Activated CD8-positive, alpha-beta T cell treated with anti-CD3 and anti-CD28 coated beads, Interleukin-2, amount 10 ng/mL, durations not matched to agents 7 days and 5 days (primary cell): ENCODE measurements at regions not wholly inside any gene's neighbourhood (a gene's known extent, or its start where the extent isn't known, plus 50 kb on each side); places are given as distances from the start of the nearest gene placed in this dataset.

Experiments
- ATAC-seq: fragments of 150-1000 bp; cut with Tn5 transposase; one replicate; pipeline ENCODE4 v1.10.0; 2021; ENCODE audit warnings: moderate library complexity
- CTCF ChIA-PET: fragments of 350-600 bp; sonication (Branson Sonifier 250); formaldehyde crosslinking; loops from one replicate; lab custom pipeline; 2021; ENCODE audit warnings: antibody characterized with exemption; lab: Charles Lee
- POLR2A ChIA-PET: fragments of 350-600 bp; sonication (Branson Sonifier 250); formaldehyde crosslinking; loops from one replicate; lab custom pipeline; 2021; ENCODE audit warnings: antibody characterized with exemption; lab: Charles Lee
- DNase-seq: peaks from one replicate; pipeline ENCODE4 v3.0.0-alpha.2; 2020
- H3K27ac Mint-ChIP-seq: one replicate; pipeline ENCODE4 v1.8.0; 2021; ENCODE audit warnings: mild to moderate bottlenecking, mixed read lengths
- H3K27me3 Mint-ChIP-seq: one replicate; pipeline ENCODE4 v1.8.0; 2021; ENCODE audit warnings: low read depth, mixed read lengths
- H3K36me3 Mint-ChIP-seq: one replicate; pipeline ENCODE4 v1.8.0; 2021; ENCODE audit warnings: low read depth, mixed read lengths
- H3K4me1 Mint-ChIP-seq: one replicate; pipeline ENCODE4 v1.8.0; 2021; ENCODE audit warnings: low read depth, mixed read lengths
- H3K4me3 Mint-ChIP-seq: one replicate; pipeline ENCODE4 v1.8.0; 2021; ENCODE audit warnings: mild to moderate bottlenecking, mixed read lengths
- H3K9me3 Mint-ChIP-seq: one replicate; pipeline ENCODE4 v1.8.0; 2022; ENCODE audit warnings: mixed read lengths; ENCODE audit not compliant: insufficient read depth

- Mint-ChIP-seq H3K4me1 (no peaks in the 10 kb centered on the region), H3K9me3 (no peaks in the 10 kb centered on the region), H3K27ac (no peak overlapping the region), H3K4me3 (no peak overlapping the region), H3K36me3 (no peaks in the 10 kb centered on the region), H3K27me3 (no peaks in the 10 kb centered on the region)
- ChIA-PET POLR2A (no interaction called here), CTCF (no interaction called here)
- ATAC-seq (no peak), DNase-seq (no peak)
Measured at GRCh38 chr14:87323191-87323590, 669.8 kb downstream of the GALC start.

- ATAC-seq = no peak
- ChIA-PET POLR2A (no interaction called here), CTCF (no interaction called here)
- H3K9me3 Mint-ChIP-seq = no peaks in the 10 kb centered on the region
- no peaks in the 10 kb centered on the region for H3K4me1 Mint-ChIP-seq
- H3K4me3 Mint-ChIP-seq = no peak overlapping the region
- no peak overlapping the region for H3K27ac Mint-ChIP-seq
- no peaks in the 10 kb centered on the region for H3K36me3 Mint-ChIP-seq
- H3K27me3 Mint-ChIP-seq = no peaks in the 10 kb centered on the region
- no peak for DNase-seq
Measured at GRCh38 chr14:87321548-87321947, 671.4 kb downstream of the GALC start.

GRCh38 chr14:87312894-87313205 is 680.1 kb downstream of the GALC start:
- CTCF ChIA-PET = no interaction called here
- Mint-ChIP-seq H3K36me3 (no peaks in the 10 kb centered on the region), H3K4me1 (no peaks in the 10 kb centered on the region), H3K4me3 (no peak overlapping the region), H3K27ac (no peak overlapping the region), H3K9me3 (no peaks in the 10 kb centered on the region), H3K27me3 (no peaks in the 10 kb centered on the region)
- DNase-seq (no peak), ATAC-seq (no peak)
- POLR2A ChIA-PET = no interaction called here

GRCh38 chr14:87312169-87312893 is 680.7 kb downstream of the GALC start:
- H3K36me3 Mint-ChIP-seq = no peaks in the 10 kb centered on the region
- ATAC-seq = no peak
- POLR2A ChIA-PET = no interaction called here
- H3K27me3 Mint-ChIP-seq = no peaks in the 10 kb centered on the region
- CTCF ChIA-PET = no interaction called here
- H3K9me3 Mint-ChIP-seq = no peaks in the 10 kb centered on the region
- DNase-seq = no peak
- H3K27ac Mint-ChIP-seq = no peak overlapping the region
- H3K4me1 Mint-ChIP-seq = no peaks in the 10 kb centered on the region
- H3K4me3 Mint-ChIP-seq = no peak overlapping the region

- no peak for DNase-seq
- no peak overlapping the region for H3K4me3 Mint-ChIP-seq
- H3K9me3 Mint-ChIP-seq = no peaks in the 10 kb centered on the region
- H3K36me3 Mint-ChIP-seq = no peaks in the 10 kb centered on the region
- no peaks in the 10 kb centered on the region for H3K4me1 Mint-ChIP-seq
- no peak for ATAC-seq
- H3K27ac Mint-ChIP-seq = no peak overlapping the region
- ChIA-PET CTCF (no interaction called here), POLR2A (no interaction called here)
- H3K27me3 Mint-ChIP-seq = no peaks in the 10 kb centered on the region
Measured at GRCh38 chr14:87309557-87309956, 683.4 kb downstream of the GALC start.

- Mint-ChIP-seq H3K4me3 (no peak overlapping the region), H3K36me3 (no peaks in the 10 kb centered on the region), H3K4me1 (no peaks in the 10 kb centered on the region), H3K27me3 (no peaks in the 10 kb centered on the region), H3K9me3 (no peaks in the 10 kb centered on the region), H3K27ac (no peak overlapping the region)
- CTCF ChIA-PET = no interaction called here
- ATAC-seq (no peak), DNase-seq (no peak)
- POLR2A ChIA-PET = no interaction called here
Measured at GRCh38 chr14:87306409-87307168, 686.4 kb downstream of the GALC start.

GRCh38 chr14:87305345-87305744 is 687.6 kb downstream of the GALC start:
- DNase-seq (no peak), ATAC-seq (no peak)
- Mint-ChIP-seq H3K9me3 (no peaks in the 10 kb centered on the region), H3K36me3 (no peaks in the 10 kb centered on the region), H3K4me1 (no peaks in the 10 kb centered on the region), H3K27ac (no peak overlapping the region), H3K4me3 (no peak overlapping the region), H3K27me3 (no peaks in the 10 kb centered on the region)
- ChIA-PET CTCF (no interaction called here), POLR2A (no interaction called here)

GRCh38 chr14:87304404-87304803 is 688.6 kb downstream of the GALC start:
- H3K9me3 Mint-ChIP-seq = no peaks in the 10 kb centered on the region
- H3K4me3 Mint-ChIP-seq = no peak overlapping the region
- ChIA-PET CTCF (no interaction called here), POLR2A (no interaction called here)
- DNase-seq (no peak), ATAC-seq (no peak)
- no peaks in the 10 kb centered on the region for H3K4me1 Mint-ChIP-seq
- H3K27me3 Mint-ChIP-seq = no peaks in the 10 kb centered on the region
- no peaks in the 10 kb centered on the region for H3K36me3 Mint-ChIP-seq
- H3K27ac Mint-ChIP-seq = no peak overlapping the region

GRCh38 chr14:87286826-87287225 is 706.2 kb downstream of the GALC start:
- POLR2A ChIA-PET = no interaction called here
- Mint-ChIP-seq H3K27ac (no peak overlapping the region), H3K36me3 (no peaks in the 10 kb centered on the region), H3K27me3 (no peaks in the 10 kb centered on the region), H3K4me3 (no peak overlapping the region), H3K4me1 (no peaks in the 10 kb centered on the region), H3K9me3 (peaks cover 5% of the 10 kb centered on the region)
- DNase-seq = no peak
- no peak for ATAC-seq
- CTCF ChIA-PET = no interaction called here

GRCh38 chr14:87286191-87286590 is 706.8 kb downstream of the GALC start:
- ATAC-seq = no peak
- Mint-ChIP-seq H3K27me3 (no peaks in the 10 kb centered on the region), H3K4me3 (no peak overlapping the region), H3K4me1 (no peaks in the 10 kb centered on the region), H3K36me3 (no peaks in the 10 kb centered on the region), H3K9me3 (peaks cover 5% of the 10 kb centered on the region), H3K27ac (no peak overlapping the region)
- ChIA-PET POLR2A (no interaction called here), CTCF (no interaction called here)
- no peak for DNase-seq

- DNase-seq (no peak), ATAC-seq (no peak)
- Mint-ChIP-seq H3K4me3 (no peak overlapping the region), H3K36me3 (no peaks in the 10 kb centered on the region), H3K9me3 (peaks cover 5% of the 10 kb centered on the region), H3K27me3 (no peaks in the 10 kb centered on the region), H3K4me1 (no peaks in the 10 kb centered on the region), H3K27ac (no peak overlapping the region)
- POLR2A ChIA-PET = no interaction called here
- CTCF ChIA-PET = no interaction called here
Measured at GRCh38 chr14:87285506-87285905, 707.5 kb downstream of the GALC start.

GRCh38 chr14:87283547-87283946 is 709.4 kb downstream of the GALC start:
- ChIA-PET CTCF (no interaction called here), POLR2A (no interaction called here)
- ATAC-seq = no peak
- Mint-ChIP-seq H3K27ac (no peak overlapping the region), H3K4me1 (no peaks in the 10 kb centered on the region), H3K9me3 (peaks cover 5% of the 10 kb centered on the region), H3K4me3 (no peak overlapping the region), H3K27me3 (no peaks in the 10 kb centered on the region), H3K36me3 (no peaks in the 10 kb centered on the region)
- no peak for DNase-seq
